ENCODE measurements at regions not wholly inside any gene's neighbourhood (a gene's known extent, or its start where the extent isn't known, plus 50 kb on each side); places are given as distances from the start of the nearest gene placed in this dataset.

DNA sequence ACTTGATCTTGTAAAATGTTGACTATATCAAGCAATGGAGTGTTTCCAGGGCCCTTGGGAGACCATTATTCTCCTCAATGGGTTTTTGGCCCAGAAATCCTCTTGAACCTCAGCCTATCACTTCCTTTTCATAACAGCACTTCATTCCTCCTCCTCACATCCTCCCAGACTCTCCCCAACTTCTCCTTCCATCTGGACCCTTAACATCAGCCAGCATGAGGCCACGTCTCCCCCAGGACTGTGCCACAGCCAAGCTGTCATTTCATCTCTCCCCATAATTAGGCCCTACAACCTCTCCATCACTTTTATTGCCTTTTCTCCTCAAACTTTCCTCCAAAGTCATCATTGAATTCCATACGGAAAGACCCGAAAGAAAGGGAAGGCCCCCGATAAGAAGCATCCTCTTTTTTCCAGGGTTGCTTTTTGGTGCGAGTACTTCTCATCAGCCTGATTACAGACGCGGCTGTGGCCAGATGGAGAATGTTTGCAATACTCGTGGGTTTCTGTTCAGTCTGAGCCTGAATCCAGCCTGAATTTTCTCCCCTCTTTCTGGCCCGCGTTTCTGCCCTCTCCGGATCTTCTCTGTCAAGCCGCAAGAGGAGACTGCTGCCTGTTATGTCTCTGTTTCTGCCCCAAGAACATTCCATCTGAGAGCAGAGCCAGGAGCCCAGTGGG, 52.7 kb upstream of the SLC25A33 start:
- no peak for DNase-seq (ENCODE audit: low read depth)
- H3K4me3 ChIP-seq (ENCODE audit: low read depth, low read length) = no peak overlapping the region
- TF ChIP-seq CTCF (conservative IDR thresholded peaks at IDR 0.05; ENCODE audit: low read depth, low read length) = no peak
